Aorta (tissue), 5 donors: ENCODE measurements at regions not wholly inside any gene's neighbourhood (a gene's known extent, or its start where the extent isn't known, plus 50 kb on each side); places are given as distances from the start of the nearest gene placed in this dataset.

Experiments used
- ATAC-seq: fragments of 200-7000 bp; cut with Tn5 transposase; one replicate; pipeline ENCODE4 v1.9.1; 2022; ENCODE audit warnings: moderate library complexity; ENCODE audit not compliant: low FRiP score
- DNase-seq, 2 donors: peaks; one replicate each; pipeline ENCODE4 v3.0.0-alpha.2; 2020
- H3K27ac ChIP-seq, 2 donors: one replicate each; pipeline ENCODE4 v1.5.1; 2013; ENCODE audit warnings: low read length in 2 of 2, mild to moderate bottlenecking in 2 of 2, moderate library complexity in 2 of 2, control low read depth in 1 of 2, inconsistent platforms in 1 of 2, low read depth in 1 of 2
- H3K27me3 ChIP-seq, 2 donors: one replicate each; pipeline ENCODE4 v1.6.1; 2013; ENCODE audit warnings: control low read depth in 1 of 2, low read length in 1 of 2, mild to moderate bottlenecking in 1 of 2, moderate library complexity in 1 of 2; ENCODE audit not compliant: insufficient read depth in 2 of 2, control insufficient read depth in 1 of 2
- H3K36me3 ChIP-seq, 2 donors: one replicate each; pipeline ENCODE4 v1.6.1; 2013; ENCODE audit warnings: control low read depth in 1 of 2, low read length in 1 of 2, mild to moderate bottlenecking in 1 of 2; ENCODE audit not compliant: insufficient read depth in 2 of 2, control insufficient read depth in 1 of 2
- H3K4me1 ChIP-seq, 2 donors: one replicate each; pipeline ENCODE4 v1.6.1; 2013; ENCODE audit warnings: low read length in 2 of 2, control low read depth in 1 of 2, mild to moderate bottlenecking in 1 of 2, moderate library complexity in 1 of 2; ENCODE audit not compliant: insufficient read depth in 2 of 2, control insufficient read depth in 1 of 2
- H3K4me3 ChIP-seq, 2 donors: one replicate each; pipeline ENCODE4 v1.5.1; 2013; ENCODE audit warnings: low read length in 2 of 2, control low read depth in 1 of 2, mild to moderate bottlenecking in 1 of 2
- H3K9me3 ChIP-seq: one replicate; pipeline ENCODE4 v1.6.1; 2013; ENCODE audit warnings: mild to moderate bottlenecking, low read length; ENCODE audit not compliant: control insufficient read depth
- WGBS, 2 donors: extraction: QIAGEN DNeasy Blood & Tissue Kit; methylation state at CpG; one replicate each; pipeline ENCODE4 v1.1.7; 2013; 5-methylcytosine and 5-hydroxymethylcytosine counted together
- intact Hi-C, 2 donors: fragments of 100-400 bp; cut with DNase I; formaldehyde crosslinking; loops; one replicate each; pipeline versions ENCODE4 v1.14.2 to v1.15.0; 2022
- donor health status: healthy with polysubstance abuse.
- donor health status: Bipolar disorder and iron deficiency.
- donor health status: DM: no; HTN: no; CAD: no.
- donor health status: DM: no; HTN: no; CAD: no.
- donor health status: DM: yes; HTN: yes; CAD: no.

GRCh38 chr2:184199274-184199673 is 399.1 kb upstream of the ZNF804A start:
- H3K4me1 ChIP-seq: no peaks in the 10 kb centered on the region
- no peak overlapping the region for H3K27ac ChIP-seq
- ATAC-seq (no peak), DNase-seq (no peak)
- H3K9me3 ChIP-seq: no peaks in the 10 kb centered on the region
- H3K27me3 ChIP-seq: no peaks in the 10 kb centered on the region
- H3K36me3 ChIP-seq: no peaks in the 10 kb centered on the region
- H3K4me3 ChIP-seq: no peak overlapping the region
- intact Hi-C loops: no loop called here
- 88 to 92% methylated on average over 4 of the region's 4 CpGs for WGBS, 2 donors

GRCh38 chr2:184201246-184201645 is 397.1 kb upstream of the ZNF804A start:
- intact Hi-C loops: no loop called here
- H3K9me3 ChIP-seq: no peaks in the 10 kb centered on the region
- 96 to 100% methylated on average over 2 of the region's 2 CpGs for WGBS, 2 donors

GRCh38 chr2:184203661-184204060 is 394.7 kb upstream of the ZNF804A start:
- Histone ChIP-seq H3K4me1 (no peaks in the 10 kb centered on the region), H3K27ac (no peak overlapping the region), H3K36me3 (no peaks in the 10 kb centered on the region), H3K9me3 (no peaks in the 10 kb centered on the region), H3K27me3 (no peaks in the 10 kb centered on the region), H3K4me3 (no peak overlapping the region)
- 96% methylated on average over 1 of the region's 1 CpG for WGBS, 2 donors
- no peak for ATAC-seq
- no peak for DNase-seq
- intact Hi-C loops: no loop called here

More at GRCh38 chr2:184201246-184201645, 397.1 kb upstream of the ZNF804A start:
- Histone ChIP-seq H3K4me3 (no peak overlapping the region), H3K4me1 (no peaks in the 10 kb centered on the region), H3K27ac (no peak overlapping the region), H3K27me3 (no peaks in the 10 kb centered on the region), H3K36me3 (no peaks in the 10 kb centered on the region)
- no peak for DNase-seq
- no peak for ATAC-seq

- no peaks in the 10 kb centered on the region for H3K36me3 ChIP-seq
- no peaks in the 10 kb centered on the region for H3K4me1 ChIP-seq
- no peak for DNase-seq
- no peak overlapping the region for H3K4me3 ChIP-seq
- no peak overlapping the region for H3K27ac ChIP-seq
- intact Hi-C loops: no loop called here
- no peak for ATAC-seq
- H3K9me3 ChIP-seq: no peaks in the 10 kb centered on the region
- WGBS, 2 donors: 56 to 71% methylated on average over 2 of the region's 2 CpGs
- H3K27me3 ChIP-seq: no peaks in the 10 kb centered on the region
Observed at GRCh38 chr2:184205048-184205596, 393.2 kb upstream of the ZNF804A start.

- H3K4me1 ChIP-seq: no peaks in the 10 kb centered on the region
- ATAC-seq (no peak), DNase-seq (no peak)
- H3K27me3 ChIP-seq: no peaks in the 10 kb centered on the region
- H3K9me3 ChIP-seq: no peaks in the 10 kb centered on the region
- H3K4me3 ChIP-seq: no peak overlapping the region
- 82 to 85% methylated on average over 2 of the region's 2 CpGs for WGBS, 2 donors
- intact Hi-C loops: no loop called here
- H3K36me3 ChIP-seq: no peaks in the 10 kb centered on the region
- H3K27ac ChIP-seq: no peak overlapping the region
Observed at GRCh38 chr2:184206045-184206444, 392.3 kb upstream of the ZNF804A start.

GRCh38 chr2:184210329-184210728 is 388.0 kb upstream of the ZNF804A start:
- intact Hi-C loops: no loop called here
- no peak overlapping the region for H3K27ac ChIP-seq
- no peak for ATAC-seq
- WGBS, 2 donors: 82 to 86% methylated on average over 3 of the region's 3 CpGs
- no peaks in the 10 kb centered on the region for H3K27me3 ChIP-seq
- no peaks in the 10 kb centered on the region for H3K4me1 ChIP-seq
- peaks cover 2% of the 10 kb centered on the region for H3K9me3 ChIP-seq
- H3K4me3 ChIP-seq: no peak overlapping the region
- no peaks in the 10 kb centered on the region for H3K36me3 ChIP-seq
- DNase-seq: no peak

GRCh38 chr2:184215745-184216144 is 382.6 kb upstream of the ZNF804A start:
- DNase-seq (no peak), ATAC-seq (no peak)
- Histone ChIP-seq H3K27me3 (no peaks in the 10 kb centered on the region), H3K4me3 (no peak overlapping the region), H3K4me1 (no peaks in the 10 kb centered on the region), H3K36me3 (no peaks in the 10 kb centered on the region), H3K9me3 (peaks cover 2% of the 10 kb centered on the region), H3K27ac (no peak overlapping the region)
- 88 to 94% methylated on average over 1 of the region's 1 CpG for WGBS, 2 donors
- intact Hi-C loops: no loop called here

GRCh38 chr2:184256611-184257010 is 341.7 kb upstream of the ZNF804A start:
- no peaks in the 10 kb centered on the region for H3K27me3 ChIP-seq
- H3K4me3 ChIP-seq: no peak overlapping the region
- intact Hi-C loops: no loop called here
- no peaks in the 10 kb centered on the region for H3K9me3 ChIP-seq
- WGBS, 2 donors: 12 to 22% methylated on average over 1 of the region's 1 CpG
- no peak overlapping the region for H3K27ac ChIP-seq
- ATAC-seq (no peak), DNase-seq (no peak)
- H3K4me1 ChIP-seq: no peaks in the 10 kb centered on the region
- no peaks in the 10 kb centered on the region for H3K36me3 ChIP-seq

GRCh38 chr2:184261331-184261730 is 337.0 kb upstream of the ZNF804A start:
- ATAC-seq (no peak), DNase-seq (no peak)
- intact Hi-C loops: no loop called here
- peaks cover 1% of the 10 kb centered on the region for H3K9me3 ChIP-seq
- no peaks in the 10 kb centered on the region for H3K4me1 ChIP-seq
- no peaks in the 10 kb centered on the region for H3K27me3 ChIP-seq
- no peak overlapping the region for H3K27ac ChIP-seq
- H3K36me3 ChIP-seq: no peaks in the 10 kb centered on the region
- H3K4me3 ChIP-seq: no peak overlapping the region
